ENCODE measurements at regions not wholly inside any gene's neighbourhood (a gene's known extent, or its start where the extent isn't known, plus 50 kb on each side); places are given as distances from the start of the nearest gene placed in this dataset.

DNA sequence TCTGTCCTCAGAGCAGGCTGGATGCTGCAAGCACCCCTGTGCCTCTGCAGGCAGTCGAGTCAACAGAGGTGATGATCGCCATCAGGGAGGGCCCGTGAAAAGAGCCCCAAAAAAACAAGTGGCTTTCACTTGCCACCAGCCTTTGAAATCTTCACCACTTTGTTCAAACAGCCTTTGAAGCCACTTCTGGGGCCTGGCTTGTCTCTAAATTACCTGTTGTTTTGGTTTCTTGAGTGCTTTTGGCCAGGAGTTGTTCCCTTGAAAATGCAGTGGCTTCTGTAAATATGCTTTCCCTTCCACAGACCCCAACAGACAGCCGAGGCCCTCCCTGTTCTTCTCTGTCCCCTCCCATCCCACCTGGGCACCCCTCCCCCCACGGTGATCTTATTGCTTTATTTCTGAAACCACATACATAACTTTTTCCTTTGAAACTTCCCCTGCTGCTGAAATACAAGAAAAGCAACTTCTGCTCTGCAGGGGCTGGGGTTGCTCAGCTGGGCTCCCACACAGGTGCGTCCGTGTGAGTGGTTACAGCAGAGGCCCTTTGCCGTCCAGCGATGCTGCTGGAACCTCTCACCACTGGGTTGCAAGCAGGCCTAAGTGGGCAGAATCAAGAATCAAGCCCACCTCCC, 283.8 kb upstream of the SHH start:
- no peak for DNase-seq (ENCODE audit: insufficient read length, low spot score)
- FAIRE-seq, result no peak
- TF ChIP-seq POLR2AphosphoS5 (IDR thresholded peaks at IDR 0.05; ENCODE audit: low read depth, low read length), result no peak
- no peak for TF ChIP-seq PAX5 (IDR thresholded peaks at IDR 0.05; ENCODE audit: insufficient read depth, low read length, severe bottlenecking)
- no peak for TF ChIP-seq POU2F2 (IDR thresholded peaks at IDR 0.05; ENCODE audit: low read depth, low read length)
- TF ChIP-seq SPI1 (IDR thresholded peaks at IDR 0.05; ENCODE audit: low read depth, low read length), result no peak
- TF ChIP-seq TAF1 (IDR thresholded peaks at IDR 0.05; ENCODE audit: low read depth, low read length), result no peak
- no peak for TF ChIP-seq POLR2A (IDR thresholded peaks at IDR 0.05; ENCODE audit: low read depth, low read length)

- no peak for TF ChIP-seq POU2F2 (IDR thresholded peaks at IDR 0.05; ENCODE audit: low read depth, low read length)
- no peak for TF ChIP-seq SPI1 (IDR thresholded peaks at IDR 0.05; ENCODE audit: low read depth, low read length)
- no peak for TF ChIP-seq POLR2A (IDR thresholded peaks at IDR 0.05; ENCODE audit: low read depth, low read length)
- no peak for TF ChIP-seq TAF1 (IDR thresholded peaks at IDR 0.05; ENCODE audit: low read depth, low read length)
- no peak for TF ChIP-seq POLR2AphosphoS5 (IDR thresholded peaks at IDR 0.05; ENCODE audit: low read depth, low read length)
- no peak for TF ChIP-seq PAX5 (IDR thresholded peaks at IDR 0.05; ENCODE audit: insufficient read depth, low read length, severe bottlenecking)
- FAIRE-seq (no peak), DNase-seq (ENCODE audit: insufficient read length, low spot score) (no peak)
Measured at GRCh38 chr7:156094350-156095146, 282.3 kb upstream of the SHH start.

GRCh38 chr7:156092307-156092706, 280.0 kb upstream of the SHH start:
- no peak for FAIRE-seq
- TF ChIP-seq PAX5 (IDR thresholded peaks at IDR 0.05; ENCODE audit: insufficient read depth, low read length, severe bottlenecking) (no peak), POU2F2 (IDR thresholded peaks at IDR 0.05; ENCODE audit: low read depth, low read length) (no peak), POLR2AphosphoS5 (IDR thresholded peaks at IDR 0.05; ENCODE audit: low read depth, low read length) (no peak), SPI1 (IDR thresholded peaks at IDR 0.05; ENCODE audit: low read depth, low read length) (no peak), TAF1 (IDR thresholded peaks at IDR 0.05; ENCODE audit: low read depth, low read length) (no peak), POLR2A (IDR thresholded peaks at IDR 0.05; ENCODE audit: low read depth, low read length) (no peak)
- DNase-seq (ENCODE audit: insufficient read length, low spot score), result no peak

DNA sequence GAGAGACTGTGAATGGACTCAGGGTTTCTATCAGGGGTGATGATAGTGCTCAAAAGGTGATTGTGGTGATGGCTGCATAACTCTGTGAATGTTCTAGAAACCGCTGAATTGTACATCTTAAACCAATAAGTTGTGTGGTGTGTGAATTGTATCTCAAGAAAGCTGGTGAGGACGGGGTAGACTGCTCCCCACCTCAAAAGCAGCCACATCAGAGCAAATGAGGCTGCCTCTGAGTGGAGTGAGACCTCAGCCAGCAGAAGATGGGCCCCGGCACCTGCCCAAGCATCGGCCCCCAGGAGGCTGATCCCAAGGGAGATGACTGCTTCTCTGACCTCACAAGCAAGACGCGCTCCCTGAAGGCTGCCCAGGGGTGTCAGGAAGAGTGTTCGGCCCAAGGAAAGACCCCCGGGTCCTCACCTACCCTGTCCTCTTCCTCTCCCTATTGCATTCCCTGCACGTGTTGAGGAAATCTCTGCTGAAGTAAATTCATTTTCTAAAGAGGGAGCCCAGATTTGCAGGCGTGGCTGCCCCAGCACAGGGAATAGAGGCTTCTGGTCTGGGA, 279.3 kb upstream of the SHH start:
- DNase-seq (ENCODE audit: insufficient read length, low spot score), result no peak
- TF ChIP-seq POU2F2 (IDR thresholded peaks at IDR 0.05; ENCODE audit: low read depth, low read length) (no peak), TAF1 (IDR thresholded peaks at IDR 0.05; ENCODE audit: low read depth, low read length) (no peak), POLR2A (IDR thresholded peaks at IDR 0.05; ENCODE audit: low read depth, low read length) (no peak), POLR2AphosphoS5 (IDR thresholded peaks at IDR 0.05; ENCODE audit: low read depth, low read length) (no peak), SPI1 (IDR thresholded peaks at IDR 0.05; ENCODE audit: low read depth, low read length) (no peak), PAX5 (IDR thresholded peaks at IDR 0.05; ENCODE audit: insufficient read depth, low read length, severe bottlenecking) (no peak)
- FAIRE-seq, result no peak

DNA sequence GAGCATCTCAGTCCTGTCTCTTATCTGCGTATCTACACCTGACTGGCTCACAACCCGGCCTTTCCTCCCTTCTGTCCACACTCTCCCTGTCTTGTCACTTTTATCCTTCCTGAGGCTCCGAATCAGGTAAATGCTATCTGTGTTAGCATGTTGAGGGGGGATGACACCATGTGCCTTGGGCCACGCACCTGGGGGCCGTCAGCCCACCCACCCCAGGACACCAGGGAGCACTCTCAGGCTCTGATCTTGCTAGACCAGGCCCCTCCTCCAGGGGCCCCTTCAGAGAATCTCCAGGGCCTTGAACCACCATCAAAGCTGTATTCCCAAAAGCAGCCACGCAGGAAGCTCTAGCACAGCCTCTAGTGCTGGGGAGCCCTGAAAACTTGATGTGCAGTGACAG, 278.7 kb upstream of the SHH start:
- FAIRE-seq (no peak), DNase-seq (ENCODE audit: insufficient read length, low spot score) (no peak)
- TF ChIP-seq PAX5 (IDR thresholded peaks at IDR 0.05; ENCODE audit: insufficient read depth, low read length, severe bottlenecking) (no peak), POLR2A (IDR thresholded peaks at IDR 0.05; ENCODE audit: low read depth, low read length) (no peak), POLR2AphosphoS5 (IDR thresholded peaks at IDR 0.05; ENCODE audit: low read depth, low read length) (no peak), SPI1 (IDR thresholded peaks at IDR 0.05; ENCODE audit: low read depth, low read length) (no peak), POU2F2 (IDR thresholded peaks at IDR 0.05; ENCODE audit: low read depth, low read length) (no peak), TAF1 (IDR thresholded peaks at IDR 0.05; ENCODE audit: low read depth, low read length) (no peak)

DNA sequence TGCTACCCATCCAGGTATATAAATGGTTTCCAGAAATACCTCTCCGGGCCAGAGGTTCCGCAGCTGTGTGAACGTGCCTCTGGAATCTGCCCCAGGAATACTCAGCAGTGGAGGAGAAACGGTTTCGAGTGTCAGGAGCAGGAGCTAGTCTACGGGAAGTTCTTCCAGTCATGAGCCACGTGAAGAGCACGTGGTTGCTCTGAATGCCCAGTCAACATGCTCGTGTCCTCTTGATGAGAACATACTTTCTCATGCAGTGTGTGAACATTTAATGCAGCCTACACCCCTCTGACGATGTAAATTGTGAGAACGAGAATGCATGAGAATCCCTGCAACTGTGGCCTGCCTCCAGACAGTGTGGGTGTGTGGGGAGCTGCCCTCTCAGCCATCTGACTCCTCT, 277.0 kb upstream of the SHH start:
- no peak for DNase-seq (ENCODE audit: insufficient read length, low spot score)
- no peak for TF ChIP-seq POLR2A (IDR thresholded peaks at IDR 0.05; ENCODE audit: low read depth, low read length)
- TF ChIP-seq POLR2AphosphoS5 (IDR thresholded peaks at IDR 0.05; ENCODE audit: low read depth, low read length), result no peak
- no peak for TF ChIP-seq POU2F2 (IDR thresholded peaks at IDR 0.05; ENCODE audit: low read depth, low read length)
- TF ChIP-seq PAX5 (IDR thresholded peaks at IDR 0.05; ENCODE audit: insufficient read depth, low read length, severe bottlenecking), result no peak
- no peak for TF ChIP-seq TAF1 (IDR thresholded peaks at IDR 0.05; ENCODE audit: low read depth, low read length)
- TF ChIP-seq SPI1 (IDR thresholded peaks at IDR 0.05; ENCODE audit: low read depth, low read length), result no peak
- no peak for FAIRE-seq

GRCh38 chr7:156088115-156088514, 275.9 kb upstream of the SHH start:
- DNase-seq (ENCODE audit: insufficient read length, low spot score) (no peak), FAIRE-seq (no peak)
- TF ChIP-seq SPI1 (IDR thresholded peaks at IDR 0.05; ENCODE audit: low read depth, low read length), result no peak
- no peak for TF ChIP-seq POLR2A (IDR thresholded peaks at IDR 0.05; ENCODE audit: low read depth, low read length)
- no peak for TF ChIP-seq POU2F2 (IDR thresholded peaks at IDR 0.05; ENCODE audit: low read depth, low read length)
- TF ChIP-seq POLR2AphosphoS5 (IDR thresholded peaks at IDR 0.05; ENCODE audit: low read depth, low read length), result no peak
- no peak for TF ChIP-seq TAF1 (IDR thresholded peaks at IDR 0.05; ENCODE audit: low read depth, low read length)

- no peak for FAIRE-seq
- DNase-seq (ENCODE audit: insufficient read length, low spot score), result no peak
- TF ChIP-seq POLR2A (IDR thresholded peaks at IDR 0.05; ENCODE audit: low read depth, low read length), result no peak
- TF ChIP-seq SPI1 (IDR thresholded peaks at IDR 0.05; ENCODE audit: low read depth, low read length), result no peak
- no peak for TF ChIP-seq TAF1 (IDR thresholded peaks at IDR 0.05; ENCODE audit: low read depth, low read length)
- no peak for TF ChIP-seq POLR2AphosphoS5 (IDR thresholded peaks at IDR 0.05; ENCODE audit: low read depth, low read length)
- TF ChIP-seq PAX5 (IDR thresholded peaks at IDR 0.05; ENCODE audit: insufficient read depth, low read length, severe bottlenecking), result no peak
- TF ChIP-seq POU2F2 (IDR thresholded peaks at IDR 0.05; ENCODE audit: low read depth, low read length), result no peak
Measured at GRCh38 chr7:156082048-156083040, 270.1 kb upstream of the SHH start.
